ENCODE measurements at regions not wholly inside any gene's neighbourhood (a gene's known extent, or its start where the extent isn't known, plus 50 kb on each side); places are given as distances from the start of the nearest gene placed in this dataset.
"Not testable (repeated sequence)": the region's sequence is repeated elsewhere in the genome, so short reads cannot be mapped to it uniquely, and the experiment has no call there.

DNA sequence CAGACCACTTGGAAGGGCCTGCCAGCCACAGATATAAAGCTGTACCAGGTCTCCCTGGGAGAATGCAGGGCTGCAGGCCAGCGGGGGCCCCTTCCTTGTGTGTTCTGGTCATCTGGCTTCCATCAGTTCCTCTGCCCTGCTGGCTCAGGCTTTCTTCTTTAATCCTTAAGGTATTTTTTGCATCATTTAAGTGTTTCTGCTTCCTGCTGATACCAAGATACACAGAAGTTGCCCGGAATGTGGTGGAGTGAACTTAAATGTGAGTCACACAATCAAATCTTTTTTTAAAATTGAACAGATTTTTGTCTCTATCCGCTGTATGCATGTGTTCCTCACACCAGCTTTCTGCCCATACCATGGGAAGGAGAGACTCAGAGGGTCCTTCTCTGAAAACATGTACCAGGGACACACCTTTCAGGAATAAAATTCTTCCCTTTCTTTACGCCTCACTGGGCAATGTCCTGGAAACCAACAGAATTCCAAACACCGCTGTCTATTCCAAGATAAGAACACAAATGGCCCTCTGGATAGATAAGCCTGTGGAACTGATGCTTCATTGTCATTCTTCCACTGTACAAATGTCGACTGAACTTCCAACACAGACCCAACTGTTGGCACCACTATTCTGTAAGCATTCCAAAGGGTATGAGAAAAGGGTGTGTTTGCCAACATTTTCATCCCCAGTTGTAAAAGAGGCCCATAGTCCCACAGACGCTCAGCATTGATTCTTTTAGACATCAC, 206.2 kb upstream of the MYLIP start:
- DNase-seq: no peak

DNA sequence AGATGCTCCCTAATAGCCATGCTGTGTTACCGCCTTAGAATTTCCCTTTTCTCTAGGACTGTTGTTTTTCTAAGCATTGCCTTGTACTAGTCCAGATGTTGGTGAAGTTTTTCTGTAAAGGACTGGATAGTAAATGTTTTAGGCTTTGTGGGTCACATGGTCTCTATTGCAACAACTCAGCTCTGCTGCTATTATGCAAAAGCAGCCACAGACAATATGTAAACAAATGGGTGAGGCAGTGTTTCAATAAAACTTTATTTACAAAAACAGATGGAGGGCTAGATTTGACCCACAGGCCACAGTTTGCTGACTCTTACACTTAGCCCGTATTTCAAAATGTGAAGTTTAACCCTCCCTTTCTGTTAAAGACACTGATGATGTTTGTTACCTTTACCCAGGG, 207.6 kb upstream of the MYLIP start:
- no peak for DNase-seq

DNA sequence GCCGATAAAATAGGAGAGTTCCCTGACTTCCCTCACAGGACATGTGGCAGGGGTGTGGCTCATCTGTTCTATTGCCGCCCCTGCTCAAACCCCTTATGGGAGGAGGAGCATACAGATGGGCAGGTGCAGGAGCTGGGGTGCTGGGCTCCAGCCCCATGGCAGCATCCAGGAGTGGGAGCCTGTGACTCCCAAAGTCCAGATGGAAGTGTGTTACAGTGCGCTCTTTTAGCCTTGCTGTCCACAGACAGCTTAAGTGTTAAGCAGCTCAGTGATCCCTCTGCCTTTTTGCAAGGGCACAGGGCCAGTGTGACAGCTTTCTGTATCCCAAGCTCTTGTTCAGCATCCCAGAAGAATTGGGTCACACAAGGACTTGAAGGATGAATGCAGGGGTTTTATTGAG, 212.3 kb upstream of the MYLIP start:
- no peak for DNase-seq

DNA sequence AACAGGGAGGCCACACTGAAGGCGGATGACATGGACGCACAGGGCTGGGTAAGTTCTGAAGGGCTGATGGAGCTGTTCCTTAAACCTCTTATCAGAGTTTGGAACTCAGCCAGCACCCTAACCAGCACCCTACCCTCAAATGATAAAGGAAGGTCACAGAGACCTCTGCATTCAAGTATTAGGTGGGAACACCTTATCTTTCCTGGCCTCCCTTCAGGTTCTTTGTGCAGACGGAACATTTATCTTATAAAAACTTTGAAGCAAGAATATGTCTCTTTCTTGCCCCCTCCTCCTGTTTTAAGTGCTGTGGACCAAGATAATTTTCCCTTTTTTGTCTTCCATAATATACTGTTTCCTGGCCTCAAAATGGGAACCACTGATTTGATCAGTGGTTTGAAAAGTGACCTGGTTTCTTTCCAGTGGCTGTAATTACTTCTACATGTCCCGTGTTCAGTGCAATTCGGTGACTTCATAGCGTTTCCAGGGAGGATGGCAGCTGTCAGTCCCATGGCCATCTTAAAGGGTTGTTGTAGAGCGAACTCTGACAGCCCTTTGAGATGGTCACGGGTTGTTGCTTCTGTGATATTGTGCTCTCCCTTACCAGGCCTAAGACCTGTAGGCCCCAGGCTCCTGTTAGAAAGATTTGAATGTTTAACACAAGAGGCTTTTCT, 213.2 kb upstream of the MYLIP start:
- no peak for DNase-seq

DNA sequence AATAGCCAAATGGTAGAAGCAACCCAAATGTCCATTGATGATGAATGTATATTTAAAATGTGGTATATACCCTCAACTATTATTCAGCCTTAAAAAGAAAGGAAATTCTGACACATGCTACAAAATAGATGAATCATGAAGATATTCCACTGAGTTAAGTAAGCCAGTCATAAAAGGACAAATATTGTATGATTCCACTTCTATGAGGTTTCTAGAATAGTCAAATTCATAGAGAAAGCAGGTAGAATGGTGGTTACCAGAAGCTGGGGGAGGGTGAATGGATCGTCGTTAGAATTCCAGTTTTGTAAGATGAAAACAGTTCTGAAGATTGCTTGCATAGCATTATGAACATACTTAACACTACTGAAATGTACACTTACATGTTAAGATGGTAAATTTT, 214.3 kb upstream of the MYLIP start:
- no peak for DNase-seq

DNA sequence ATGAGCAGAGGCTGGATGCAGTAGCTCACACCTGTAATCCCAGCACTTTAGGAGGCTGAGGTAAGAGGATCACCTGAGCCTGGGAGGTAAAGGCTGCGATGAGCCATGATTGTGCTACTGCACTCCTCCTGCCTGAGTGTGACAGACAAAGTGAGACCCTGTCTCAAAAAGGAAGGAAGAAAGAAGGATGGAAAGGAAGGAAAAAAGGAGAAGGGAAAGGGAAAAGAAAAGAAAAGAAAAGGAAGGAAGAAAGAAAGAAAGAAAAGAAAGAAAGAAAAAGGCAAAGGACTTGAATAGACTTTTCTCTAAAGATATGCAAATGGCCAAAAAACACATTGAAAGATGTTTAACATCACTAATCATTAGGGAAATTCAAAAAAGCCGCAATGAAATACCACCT, 215.3 kb upstream of the MYLIP start:
- DNase-seq: no peak

DNA sequence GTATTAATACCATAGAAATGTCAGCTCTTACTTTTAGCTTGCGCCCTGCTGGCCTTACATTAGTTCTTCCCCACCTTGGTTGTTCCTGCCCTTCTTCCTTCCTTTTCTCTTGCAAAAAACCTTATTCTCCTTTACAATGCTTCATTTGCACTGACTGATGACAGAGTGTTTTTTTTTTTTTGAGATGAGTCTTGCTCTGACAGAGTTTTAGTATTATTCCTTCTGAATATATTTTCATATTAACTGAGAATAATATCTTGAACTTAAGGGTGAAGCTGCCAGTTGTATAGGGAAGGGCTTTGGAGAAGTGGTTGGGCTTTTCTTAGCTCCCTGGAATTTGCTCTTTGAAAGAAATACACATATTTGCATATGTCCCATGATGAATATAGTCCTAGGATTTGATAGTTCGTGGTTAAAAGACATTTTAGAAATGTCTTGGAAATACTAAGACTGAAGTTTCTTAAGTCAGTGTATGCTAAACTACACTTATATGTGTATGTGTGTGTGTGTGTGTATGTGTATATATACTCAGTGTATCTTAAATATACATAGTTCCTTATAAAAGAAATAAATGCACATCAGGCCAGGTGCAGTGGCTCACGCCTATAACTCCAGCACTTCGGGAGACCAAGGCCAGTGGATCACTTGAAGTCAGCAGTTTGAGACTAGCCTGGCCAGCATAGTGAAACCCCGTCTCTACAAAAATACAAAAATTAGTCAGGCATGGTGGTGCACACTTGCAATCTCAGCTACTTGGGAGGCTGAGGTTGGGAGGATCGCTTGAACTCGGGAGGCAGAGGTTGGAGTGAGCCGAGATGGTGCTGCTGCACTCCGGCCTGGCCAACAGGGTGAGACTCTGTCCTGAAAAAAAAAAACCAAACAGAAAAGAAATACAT, 216.1 kb upstream of the MYLIP start:
- no peak for DNase-seq

DNA sequence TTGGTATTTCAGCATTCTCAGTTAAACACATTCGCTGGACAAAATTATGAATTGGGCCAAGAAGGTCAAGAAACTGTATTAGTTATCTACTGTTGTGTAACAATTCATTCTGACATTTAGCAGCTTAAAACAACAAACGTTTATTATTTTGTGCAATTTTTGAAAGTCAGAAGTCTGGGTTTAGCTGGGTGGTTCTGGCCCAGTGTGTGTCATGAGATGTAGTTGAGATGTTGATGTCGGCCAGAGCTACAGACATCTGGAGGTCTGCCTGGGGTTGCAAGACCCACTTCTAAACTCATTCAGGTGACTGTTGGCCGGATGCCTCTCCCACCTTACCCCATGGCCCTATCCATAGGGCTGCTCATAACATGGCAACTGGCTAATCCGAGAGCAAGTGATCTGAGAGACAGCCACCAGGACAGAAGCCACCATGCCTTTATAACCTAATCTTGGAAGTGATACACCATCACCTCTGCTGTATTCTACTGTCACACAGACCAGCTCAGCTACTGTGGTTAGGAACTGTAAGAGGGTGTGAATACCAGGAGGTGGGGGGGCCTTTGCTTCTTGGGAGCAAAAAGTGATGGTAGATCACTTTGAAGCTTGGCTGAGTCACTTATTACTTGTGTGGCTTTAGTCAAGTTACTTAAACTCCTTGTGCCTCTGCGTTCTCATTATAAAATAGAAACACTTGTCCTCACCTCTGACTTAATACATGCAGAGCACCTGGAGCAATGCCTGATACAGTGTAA, 217.0 kb upstream of the MYLIP start:
- no peak for DNase-seq

DNA sequence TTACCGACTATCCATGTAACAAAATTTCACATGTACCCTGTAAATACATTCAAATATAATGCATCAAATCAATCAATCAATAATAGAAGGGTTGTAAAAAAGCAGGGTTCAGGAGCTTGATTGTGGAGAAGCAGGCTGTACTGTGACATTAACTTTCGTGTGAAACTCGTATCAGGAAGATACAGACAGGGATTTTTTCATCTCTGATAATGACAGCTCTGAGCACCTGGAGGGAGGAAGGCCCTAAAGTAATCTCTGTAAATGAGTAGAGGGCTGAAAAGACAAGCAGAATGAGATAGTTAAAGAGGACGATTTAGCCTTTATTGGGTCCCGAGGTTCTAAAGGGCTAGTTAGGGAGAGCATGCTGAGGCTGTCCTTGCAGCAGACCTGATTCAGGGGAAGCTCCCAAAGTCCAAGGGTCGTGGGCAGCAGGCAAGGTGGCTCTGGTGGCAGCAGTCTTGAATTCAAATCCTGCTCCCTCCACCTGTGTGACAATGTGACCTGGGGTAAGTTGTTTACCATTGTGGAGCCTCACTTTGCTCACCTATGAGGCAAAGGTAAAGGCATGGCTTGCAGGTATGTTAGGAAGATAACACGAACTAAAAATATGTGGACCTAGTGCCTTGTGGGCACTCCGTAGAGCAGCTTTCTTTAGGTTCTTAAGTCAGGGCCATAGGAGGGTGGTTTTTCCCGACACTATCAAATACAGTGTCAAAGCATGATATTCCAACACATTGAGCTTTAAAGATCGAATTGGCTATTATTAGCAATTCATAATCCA, 219.4 kb upstream of the MYLIP start:
- no peak for DNase-seq

DNA sequence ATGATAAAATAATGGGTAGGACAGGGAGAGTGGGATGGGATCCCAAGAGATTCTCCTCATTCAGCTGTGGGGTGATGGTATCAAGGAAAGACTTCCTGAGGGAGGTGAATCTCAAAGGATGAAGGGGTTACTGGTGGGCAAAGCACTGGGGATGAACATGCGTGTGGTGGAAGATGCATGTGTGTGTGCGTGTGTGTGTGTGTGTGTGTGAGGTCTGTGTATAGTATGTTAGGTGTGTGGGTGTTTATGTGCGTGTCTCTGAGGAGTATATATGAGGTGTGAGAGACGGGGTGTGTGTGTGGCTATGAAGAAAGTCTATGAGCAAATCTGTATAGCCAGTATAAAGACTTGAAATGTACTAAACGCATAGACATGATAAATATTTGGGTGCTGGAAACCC, 220.0 kb upstream of the MYLIP start:
- no peak for DNase-seq

DNA sequence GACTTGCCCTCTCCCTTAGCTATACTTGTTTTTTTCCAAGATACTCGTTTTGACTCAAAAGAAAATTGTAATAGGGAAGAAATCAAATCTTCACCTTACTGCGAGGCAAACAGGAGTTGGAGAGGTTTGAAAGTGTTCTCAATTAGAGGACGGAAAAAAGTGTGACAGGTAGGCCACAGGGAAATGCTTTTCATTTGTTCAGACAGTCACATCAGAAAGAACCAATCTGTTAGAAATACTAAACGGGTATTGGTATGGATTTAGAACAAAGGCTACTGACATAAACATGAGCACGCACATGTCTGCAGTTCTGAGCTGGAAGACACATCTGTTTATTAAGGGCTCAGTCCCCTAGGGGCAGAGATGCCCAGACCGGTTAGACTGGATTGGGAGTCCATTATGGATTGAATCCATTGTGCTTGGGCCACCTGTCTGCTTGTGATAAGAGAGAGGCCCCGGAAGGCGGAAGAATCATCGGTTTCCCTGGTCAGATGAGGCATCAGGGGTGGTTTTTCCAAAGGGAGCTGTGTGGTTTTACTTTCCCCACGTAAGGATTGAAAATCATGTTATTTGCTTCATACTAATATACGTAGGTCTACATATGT, 220.9 kb upstream of the MYLIP start:
- DNase-seq: peak; percentile 81

DNA sequence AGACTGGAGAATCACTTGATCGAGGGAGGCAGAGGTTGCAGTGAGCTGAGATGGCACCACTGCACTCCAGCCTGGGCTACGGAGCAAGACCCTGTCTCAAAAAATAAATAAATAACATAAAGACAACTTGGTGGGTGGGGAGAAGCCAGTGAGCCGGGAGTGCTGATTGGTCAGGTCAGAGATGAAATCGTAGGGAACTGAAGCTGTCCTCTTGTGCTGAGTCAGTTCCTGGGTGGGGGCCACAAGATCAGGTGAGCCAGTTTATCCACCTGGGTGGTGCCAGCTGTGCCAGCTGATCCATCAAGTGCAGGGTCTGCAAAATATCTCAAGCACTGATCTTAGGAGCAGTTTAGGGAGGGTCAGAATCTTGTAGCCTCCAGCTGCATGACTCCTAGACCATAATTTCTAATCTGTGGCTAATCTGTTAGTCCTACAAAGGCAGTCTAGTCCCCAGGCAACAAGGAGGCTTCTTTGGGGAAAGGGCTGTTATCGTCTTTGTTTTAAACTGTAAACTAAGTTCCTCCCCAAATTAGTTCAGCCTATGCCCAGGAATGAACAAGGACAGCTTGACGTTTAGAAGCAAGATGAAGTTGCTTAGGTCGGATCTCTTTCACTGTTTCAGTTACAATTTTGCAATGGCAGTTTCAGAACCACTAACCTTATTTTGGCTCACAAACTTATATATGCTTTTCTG, 221.5 kb upstream of the MYLIP start:
- DNase-seq: not testable (repeated sequence)

DNA sequence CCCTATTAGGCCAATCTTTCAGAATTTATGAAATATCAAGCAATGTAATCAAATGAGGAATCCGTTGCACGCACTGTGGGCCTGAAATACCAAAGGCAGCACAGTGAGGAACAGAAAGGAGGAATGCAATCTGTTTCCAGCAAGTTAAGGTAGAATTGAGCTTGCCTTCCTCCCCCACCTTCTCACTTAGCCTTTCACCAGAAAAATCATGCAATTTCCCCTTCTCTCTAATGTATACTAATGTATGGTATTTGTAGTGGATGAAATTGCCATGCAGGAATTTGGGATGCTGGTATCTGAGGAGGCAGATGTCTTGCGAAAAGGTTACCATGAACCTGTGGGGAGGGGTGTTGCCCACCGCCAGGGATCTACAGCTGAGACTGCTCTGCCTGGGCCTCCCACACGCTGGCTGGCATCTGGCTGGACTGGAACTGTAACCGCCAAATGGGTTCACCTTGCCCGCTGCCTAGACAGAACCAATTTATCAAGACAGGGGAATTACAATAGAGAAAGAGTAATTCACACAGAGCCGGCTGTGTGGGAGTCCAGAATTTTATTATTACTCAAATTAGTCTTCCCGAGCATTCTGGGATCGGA, 222.4 kb upstream of the MYLIP start:
- no peak for DNase-seq

DNA sequence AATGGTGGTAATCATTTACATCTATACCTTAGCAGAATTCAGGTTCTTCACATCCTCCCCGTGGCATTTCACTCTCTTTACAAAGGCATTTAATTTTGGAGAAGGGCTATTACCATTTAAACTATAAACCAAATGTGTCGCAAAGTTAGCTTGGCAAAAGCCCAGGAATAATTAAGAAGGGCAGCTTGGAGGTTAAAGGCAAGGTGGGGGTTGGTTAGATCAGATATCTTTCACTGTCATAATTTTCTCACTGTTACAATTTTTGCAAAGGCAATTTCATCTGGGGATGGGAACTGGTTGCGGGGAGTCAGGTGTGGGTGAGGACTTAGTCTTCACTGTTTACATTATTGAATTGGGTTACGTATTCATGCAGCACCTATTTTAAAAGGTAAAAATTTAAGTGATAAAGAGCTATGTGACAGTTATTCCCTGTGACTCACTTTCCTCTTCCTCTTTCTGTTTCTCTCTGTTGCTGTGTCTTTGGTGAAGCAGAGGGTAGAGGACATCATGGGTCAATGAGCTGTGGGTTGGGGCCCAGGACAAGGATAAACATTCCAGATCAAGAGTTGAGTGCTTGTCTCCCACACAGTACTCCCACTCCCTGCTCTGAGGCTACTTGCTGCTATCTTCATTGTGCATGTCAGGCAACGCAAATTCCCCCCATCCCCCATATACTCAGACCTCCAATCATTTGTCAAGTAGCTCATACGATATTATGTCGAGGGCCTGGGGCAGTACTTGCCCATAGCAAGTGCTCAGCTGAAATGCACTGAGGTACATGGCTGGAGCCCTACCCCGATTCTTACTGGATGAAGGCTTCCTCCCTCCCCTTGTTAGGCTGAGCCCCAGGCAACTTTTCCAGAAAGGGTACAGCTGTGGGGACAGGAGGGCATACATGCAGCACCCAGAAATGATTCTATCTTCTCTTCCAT, 223.1 kb upstream of the MYLIP start:
- no peak for DNase-seq

DNA sequence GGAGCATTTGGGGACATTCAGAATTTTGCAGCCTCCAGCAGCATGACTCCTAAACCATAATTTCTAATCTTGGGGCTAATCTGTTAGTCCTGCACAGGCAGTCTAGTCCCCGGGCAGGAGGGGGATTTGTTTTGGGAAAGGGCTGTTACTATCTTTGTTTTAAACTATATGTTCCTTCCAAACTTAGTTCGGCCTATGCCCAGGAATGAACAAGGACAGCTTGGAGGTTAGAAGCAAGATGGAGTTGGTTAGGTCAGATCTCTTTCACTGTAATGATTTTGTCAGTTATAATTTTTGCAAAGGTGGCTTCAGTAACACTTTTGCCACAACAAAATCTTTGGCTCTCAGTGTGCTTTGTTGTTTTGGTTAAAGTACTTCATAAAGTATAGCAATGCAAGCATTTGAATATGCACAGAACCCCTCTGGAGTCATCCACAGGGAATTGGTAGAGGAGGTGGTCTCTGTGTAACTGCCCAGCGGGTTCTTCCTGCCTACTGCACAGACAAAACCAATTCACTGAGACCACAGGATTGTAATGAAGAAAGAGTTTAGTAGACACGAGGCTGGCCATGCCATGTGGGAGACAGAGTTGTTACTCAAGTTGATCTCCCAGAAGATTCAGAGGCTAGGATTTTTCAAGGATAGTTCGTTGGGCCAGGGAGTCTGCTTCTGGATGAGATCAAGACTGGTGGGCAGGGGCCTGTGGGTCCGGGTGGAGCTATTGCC, 224.1 kb upstream of the MYLIP start:
- no peak for DNase-seq

DNA sequence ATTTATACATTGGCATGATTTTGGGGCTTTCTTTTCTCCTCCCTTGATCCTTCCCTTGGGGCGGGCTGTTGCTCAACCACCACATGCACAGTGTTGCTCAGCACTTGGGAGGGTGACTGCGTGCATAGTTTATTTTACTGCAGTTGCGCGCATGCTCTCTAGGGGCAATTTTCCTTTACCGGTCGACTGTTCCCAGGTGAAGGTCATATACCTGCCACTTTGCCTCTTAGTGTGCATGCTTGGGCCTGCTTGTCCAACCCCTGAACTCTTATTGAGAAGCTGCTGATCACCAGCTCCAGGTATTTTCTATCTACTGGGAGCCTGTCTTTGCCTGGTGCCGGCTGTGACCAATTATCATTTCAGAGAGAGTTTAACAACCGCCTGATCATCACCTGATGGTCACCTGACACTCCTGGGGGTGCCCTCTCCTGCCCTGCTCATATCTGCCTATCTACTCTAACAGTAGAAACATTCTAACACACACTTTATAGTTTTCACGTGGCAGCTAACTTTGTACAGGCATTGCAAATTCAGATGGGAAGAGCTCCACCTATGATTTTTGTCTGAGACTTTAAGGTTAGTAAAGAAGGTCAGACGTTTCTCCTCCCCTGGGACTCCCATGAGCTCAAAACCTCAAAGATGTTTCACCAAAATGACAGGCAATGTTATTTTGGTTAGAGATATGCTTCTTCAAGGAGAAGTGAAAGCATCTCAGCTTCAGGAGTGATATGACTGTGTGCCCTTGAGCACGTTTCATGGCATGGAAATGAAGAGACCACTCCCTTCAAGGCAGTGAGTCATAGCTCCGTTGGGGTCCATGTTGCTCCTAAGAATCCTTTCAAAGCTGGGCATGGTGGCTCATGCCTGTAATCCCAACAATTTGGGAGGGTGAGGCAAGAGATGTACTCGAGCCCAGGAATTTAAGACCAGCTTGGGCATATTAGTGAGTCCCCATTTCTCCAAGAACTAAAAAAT, 227.5 kb upstream of the MYLIP start:
- DNase-seq: no peak

DNA sequence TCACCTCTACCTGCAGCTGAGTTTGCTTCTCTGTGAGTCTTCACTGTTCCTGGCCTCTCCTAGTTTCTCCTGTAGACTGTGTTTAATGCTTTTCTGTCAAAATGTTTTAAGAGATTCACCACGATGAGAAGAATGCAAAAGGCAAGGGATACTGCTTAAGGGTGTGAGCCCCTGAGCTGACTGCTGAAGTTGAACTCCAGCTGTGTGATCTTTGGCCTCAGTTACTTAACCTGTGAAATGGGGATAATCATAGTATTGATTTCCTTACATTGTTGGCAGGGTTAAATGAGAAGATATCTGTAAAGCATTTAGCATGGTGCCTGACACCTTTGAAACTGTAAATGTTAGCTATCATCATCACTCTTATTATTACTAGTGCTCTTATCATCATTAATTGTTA, 230.2 kb upstream of the MYLIP start:
- DNase-seq: no peak

Data from NCI-H345 (cell line).